HuH-7.5 (cell line): ENCODE measurements at regions not wholly inside any gene's neighbourhood (a gene's known extent, or its start where the extent isn't known, plus 50 kb on each side); places are given as distances from the start of the nearest gene placed in this dataset.
"Not testable (repeated sequence)": the region's sequence is repeated elsewhere in the genome, so short reads cannot be mapped to it uniquely, and the experiment has no call there.

ENCODE experiments used
- DNase-seq: peaks from one replicate; pipeline ENCODE4 v3.0.0; 2011; ENCODE audit warnings: low spot score

DNA sequence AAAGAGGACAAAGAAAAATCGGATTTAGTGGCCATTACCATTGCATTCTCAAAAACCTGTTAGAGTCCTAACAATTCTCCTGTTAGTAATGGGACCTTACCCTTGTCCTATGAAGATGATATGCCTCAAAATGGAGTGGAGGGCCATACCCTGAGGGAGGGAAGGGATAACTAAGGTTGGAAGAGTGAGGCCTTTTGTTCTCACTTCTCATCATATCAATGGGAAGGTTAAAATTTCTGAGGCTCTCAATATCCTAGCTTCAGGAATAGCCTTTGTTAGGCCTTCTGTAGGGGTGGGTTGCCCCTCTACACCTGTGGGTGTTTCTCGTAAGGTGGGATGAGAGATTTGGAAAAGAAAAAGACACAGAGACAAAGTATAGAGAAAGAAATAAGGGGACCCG lies 109.4 kb upstream of the SGIP1 start:
- DNase-seq: not testable (repeated sequence)

GRCh38 chr1:66426239-66426853 lies 107.6 kb upstream of the SGIP1 start:
- DNase-seq: no peak

- not testable (repeated sequence) for DNase-seq
Measured at GRCh38 chr1:66430815-66431214, 103.1 kb upstream of the SGIP1 start.

DNA sequence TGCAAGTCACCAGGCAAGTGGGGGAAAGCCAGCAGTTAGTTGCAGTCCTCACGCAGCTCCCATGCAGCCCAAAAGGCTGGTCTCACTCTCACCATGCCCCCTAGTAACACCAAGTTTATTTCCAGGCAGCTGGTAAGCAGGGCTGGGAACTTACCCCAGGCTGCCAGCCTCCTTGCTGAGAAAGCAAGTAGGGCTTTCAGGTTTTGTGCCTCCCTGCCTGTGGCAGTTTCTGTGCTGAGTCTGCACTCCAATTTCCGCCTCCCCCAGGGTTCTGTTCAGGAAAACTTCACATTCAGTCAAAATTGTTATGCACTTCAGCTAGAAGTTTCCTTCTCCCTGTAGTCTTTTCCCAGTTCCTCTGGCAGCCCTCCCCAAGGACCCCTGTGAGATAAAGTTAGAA lies 102.0 kb upstream of the SGIP1 start:
- no peak for DNase-seq

DNA sequence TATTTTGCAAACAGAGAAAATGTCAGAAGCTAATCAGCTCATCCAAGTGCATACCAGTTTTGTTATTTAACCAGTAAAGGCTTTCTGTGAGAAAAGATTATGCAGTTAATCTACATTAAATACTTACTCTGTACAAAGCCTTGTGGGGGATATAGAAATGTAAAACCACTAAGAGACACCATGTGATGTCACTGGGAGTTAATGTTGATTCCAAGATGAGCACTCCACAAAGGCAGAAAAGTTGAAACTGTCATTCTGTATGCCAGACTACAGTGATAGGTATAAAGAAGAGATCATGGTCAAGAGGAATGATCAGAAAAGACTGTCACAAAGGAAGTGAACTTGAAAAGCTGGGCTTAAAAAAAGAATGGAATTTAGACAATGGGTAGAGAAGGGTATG lies 100.3 kb upstream of the SGIP1 start:
- DNase-seq: no peak

- DNase-seq: no peak
Measured at GRCh38 chr1:66434096-66434495, 99.9 kb upstream of the SGIP1 start.

GRCh38 chr1:66435541-66435940 lies 98.4 kb upstream of the SGIP1 start:
- DNase-seq: no peak

GRCh38 chr1:66436378-66437135 lies 97.4 kb upstream of the SGIP1 start:
- no peak for DNase-seq

DNA sequence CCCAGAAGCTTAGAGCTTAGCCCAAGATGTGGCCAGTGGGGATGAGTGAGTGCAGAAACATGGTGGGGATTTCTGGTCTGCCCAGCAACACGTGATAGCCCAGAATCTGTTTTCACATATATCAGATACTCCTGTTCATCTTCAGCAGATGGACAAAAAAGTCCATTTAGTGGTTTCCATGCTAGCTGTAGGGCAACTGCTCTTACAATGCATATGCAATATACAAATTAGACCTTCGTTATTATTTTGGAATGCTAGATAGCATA lies 96.9 kb upstream of the SGIP1 start:
- DNase-seq: no peak

DNA sequence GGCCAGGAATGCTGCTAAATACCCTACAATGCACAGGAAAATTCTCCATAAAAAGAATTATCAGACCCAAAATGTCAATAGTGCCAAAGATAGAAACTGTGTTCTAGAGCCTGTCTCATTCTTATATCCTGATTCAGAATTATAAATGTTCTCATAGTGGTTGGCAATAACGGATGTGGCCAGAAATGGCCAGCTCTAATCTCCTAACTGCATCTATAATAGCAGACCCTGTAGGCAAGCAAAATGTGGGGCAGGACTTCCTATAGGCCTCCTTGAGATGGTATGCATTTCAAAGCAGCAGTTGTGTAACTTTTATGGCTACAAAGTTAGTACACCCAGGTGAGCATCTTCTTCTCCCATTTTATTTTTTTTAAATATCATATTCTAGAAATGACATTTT lies 95.9 kb upstream of the SGIP1 start:
- DNase-seq: no peak

- no peak for DNase-seq
Measured at GRCh38 chr1:66438501-66438900, 95.5 kb upstream of the SGIP1 start.

DNA sequence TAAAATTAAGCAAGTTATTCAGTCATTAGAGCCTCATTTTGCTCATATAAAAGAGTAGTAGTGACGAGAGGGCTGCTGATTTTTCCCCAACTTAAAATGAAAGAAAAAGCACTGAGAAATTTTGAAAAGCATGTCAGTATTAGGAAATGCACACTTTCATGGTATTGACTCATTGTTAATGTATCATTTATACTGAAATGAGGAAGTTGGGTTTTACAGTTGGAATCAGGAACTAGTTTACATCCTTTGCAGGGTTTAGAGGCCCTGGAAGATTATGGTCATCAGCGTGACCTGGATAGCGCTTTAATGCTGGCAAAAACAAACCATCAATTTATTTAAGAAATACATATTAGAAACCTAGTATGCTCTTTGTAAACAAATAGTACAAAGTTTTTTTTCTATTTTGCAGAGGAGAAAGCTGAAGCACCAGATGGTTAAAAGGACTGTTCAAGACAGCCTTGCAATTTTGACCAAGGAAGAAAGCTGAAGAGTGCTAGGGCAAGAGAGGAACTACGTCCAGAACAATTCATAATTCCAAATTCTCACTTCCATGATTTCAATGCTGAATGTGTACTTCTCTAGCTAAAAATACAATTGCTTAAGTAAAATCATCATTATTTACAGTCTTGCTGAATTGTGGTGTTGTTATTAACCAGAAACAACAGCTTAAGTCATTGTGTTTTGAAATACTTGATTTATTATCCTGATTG lies 94.8 kb upstream of the SGIP1 start:
- DNase-seq: no peak

GRCh38 chr1:66443793-66444192 lies 90.2 kb upstream of the SGIP1 start:
- DNase-seq: no peak

- no peak for DNase-seq
Measured at GRCh38 chr1:66444438-66445265, 89.3 kb upstream of the SGIP1 start.

- no peak for DNase-seq
Measured at GRCh38 chr1:66445492-66446181, 88.3 kb upstream of the SGIP1 start.

DNA sequence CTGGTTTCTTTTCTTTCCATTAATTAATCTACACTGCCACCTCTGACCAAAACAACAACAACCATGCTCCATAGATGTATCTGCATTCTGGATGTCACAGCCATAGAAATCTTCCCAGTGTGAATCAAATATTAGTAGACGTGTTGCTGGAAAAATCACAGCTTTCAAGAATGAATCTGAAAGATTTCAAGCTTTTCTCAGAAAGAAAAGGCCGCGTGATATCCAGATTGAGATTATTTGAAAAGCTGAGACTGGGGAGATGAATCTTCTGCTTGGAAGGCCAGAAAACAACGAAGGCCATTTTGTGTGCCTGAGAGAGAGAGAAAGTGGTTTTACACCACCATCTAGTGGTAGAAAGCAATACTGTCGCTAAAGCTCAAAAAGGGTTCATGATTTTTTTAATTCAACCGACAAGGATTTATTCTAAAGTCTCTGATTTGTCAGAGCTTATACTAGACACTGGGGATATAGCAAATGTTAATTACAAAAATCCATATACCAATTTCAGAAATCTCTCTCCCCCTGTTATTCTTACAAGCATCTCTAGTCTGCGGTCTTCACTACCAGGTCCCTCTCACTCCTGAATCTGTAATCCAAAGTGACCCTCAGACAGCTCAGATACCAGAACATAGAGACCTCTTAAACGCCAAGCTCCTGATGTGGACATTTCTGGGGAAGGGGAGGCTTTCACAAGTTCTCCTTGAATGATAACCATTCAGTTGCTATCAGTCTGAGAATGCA lies 87.5 kb upstream of the SGIP1 start:
- DNase-seq: peak; percentile 33

DNA sequence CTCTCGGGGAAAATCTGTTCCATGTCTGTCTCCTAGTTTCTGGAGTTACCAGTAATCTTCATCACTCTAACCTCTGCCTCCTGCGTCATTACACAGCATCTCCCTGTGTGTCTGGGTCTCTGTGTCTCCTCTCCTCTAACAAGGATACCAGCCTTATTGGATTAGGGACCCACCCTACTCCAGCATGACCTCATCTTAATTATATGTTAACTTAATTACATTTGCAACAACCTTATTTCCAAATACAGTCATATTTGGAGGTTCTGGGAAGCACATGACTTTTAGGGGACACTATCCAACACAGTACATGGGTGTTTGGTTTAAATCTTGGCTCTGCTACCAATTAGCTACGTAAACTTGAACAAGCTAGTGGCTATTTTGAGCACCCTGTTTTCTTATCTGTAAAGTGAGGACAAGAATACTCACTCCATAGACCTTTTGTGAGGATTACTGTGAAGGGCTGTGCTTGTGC lies 83.9 kb upstream of the SGIP1 start:
- no peak for DNase-seq

DNA sequence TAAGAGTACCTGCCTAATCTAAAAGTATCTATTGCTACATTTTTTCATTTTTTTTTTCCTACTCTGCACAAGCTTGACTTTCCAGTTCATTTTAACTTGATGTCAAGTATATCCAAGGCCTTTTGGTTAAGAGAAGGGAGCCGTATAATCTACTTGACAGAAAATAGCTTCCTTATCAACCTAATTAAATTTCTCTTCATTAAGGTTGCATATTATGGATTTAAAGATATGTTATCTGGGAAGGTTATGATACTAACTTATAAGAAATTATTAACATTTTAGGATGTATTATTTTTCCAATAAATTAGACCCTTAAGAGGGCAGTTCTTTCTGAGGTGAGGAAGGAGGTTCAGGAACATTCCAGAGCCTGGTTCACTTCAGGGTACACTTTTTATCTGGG lies 83.1 kb upstream of the SGIP1 start:
- no peak for DNase-seq

- DNase-seq: no peak
Measured at GRCh38 chr1:66452162-66452561, 81.8 kb upstream of the SGIP1 start.

GRCh38 chr1:66452982-66453381 lies 81.0 kb upstream of the SGIP1 start:
- DNase-seq: no peak

- no peak for DNase-seq
Measured at GRCh38 chr1:66455446-66455845, 78.5 kb upstream of the SGIP1 start.
